ENCODE measurements at regions not wholly inside any gene's neighbourhood (a gene's known extent, or its start where the extent isn't known, plus 50 kb on each side); places are given as distances from the start of the nearest gene placed in this dataset.

DNA sequence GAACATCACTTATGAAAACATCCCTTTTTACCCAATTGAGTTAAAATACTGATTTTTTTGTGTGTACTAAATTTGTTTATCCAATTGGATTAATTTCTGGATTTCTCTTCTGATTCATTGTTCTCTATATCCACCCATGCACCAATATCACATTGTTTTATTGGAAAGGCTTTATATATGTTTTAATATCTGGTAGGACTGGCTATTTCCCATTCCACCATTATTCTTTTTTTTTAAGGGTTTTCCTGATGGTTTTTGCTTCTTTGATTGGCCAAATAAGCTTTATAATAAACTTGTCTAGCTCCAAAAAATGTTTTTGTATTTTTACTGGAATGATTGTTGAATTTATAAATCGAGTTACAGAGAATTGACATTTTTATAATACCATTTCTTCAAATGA, 59.4 kb upstream of the DOK5 start:
- H3K9me2 ChIP-seq (ENCODE audit: insufficient read depth) = no peaks in the 10 kb centered on the region
- no peaks in the 10 kb centered on the region for H3K36me3 Mint-ChIP-seq (ENCODE audit: low read depth)
- H3F3A ChIP-seq (replicated peaks; ENCODE audit: low read depth) = no peaks in the 10 kb centered on the region
- no peaks in the 10 kb centered on the region for H4K20me1 ChIP-seq (replicated peaks; ENCODE audit: insufficient read depth)
- H3K4me3 Mint-ChIP-seq = no peak overlapping the region
- ATAC-seq = no peak
- no peak overlapping the region for H2AFZ ChIP-seq
- H3K4me2 ChIP-seq = no peak overlapping the region
- DNase-seq (ENCODE audit: low spot score) = no peak
- H3K27ac Mint-ChIP-seq = no peak overlapping the region
- no peaks in the 10 kb centered on the region for H3K79me2 ChIP-seq (replicated peaks; ENCODE audit: insufficient read depth)
- H3K4me1 ChIP-seq (ENCODE audit: insufficient read depth) = no peaks in the 10 kb centered on the region
- no peaks in the 10 kb centered on the region for H3K9me3 Mint-ChIP-seq
- no peaks in the 10 kb centered on the region for H3K36me3 ChIP-seq (ENCODE audit: insufficient read depth)
- TF ChIP-seq POLR2AphosphoS5 (IDR thresholded peaks at IDR 0.05; ENCODE audit: low read depth) (no peak), ZNF331 (CRISPR knock-in tag; IDR thresholded peaks at IDR 0.05; ENCODE audit: low read depth) (no peak), STAT1 (IDR thresholded peaks at IDR 0.05; ENCODE audit: unreplicated experiment) (no peak), EZH2phosphoT487 (IDR thresholded peaks at IDR 0.05; ENCODE audit: unreplicated experiment) (no peak), NANOG (IDR thresholded peaks at IDR 0.05; ENCODE audit: borderline replicate concordance) (no peak), JUNB (IDR thresholded peaks at IDR 0.05; ENCODE audit: unreplicated experiment) (no peak)
- TF ChIP-seq, protein P1, sequence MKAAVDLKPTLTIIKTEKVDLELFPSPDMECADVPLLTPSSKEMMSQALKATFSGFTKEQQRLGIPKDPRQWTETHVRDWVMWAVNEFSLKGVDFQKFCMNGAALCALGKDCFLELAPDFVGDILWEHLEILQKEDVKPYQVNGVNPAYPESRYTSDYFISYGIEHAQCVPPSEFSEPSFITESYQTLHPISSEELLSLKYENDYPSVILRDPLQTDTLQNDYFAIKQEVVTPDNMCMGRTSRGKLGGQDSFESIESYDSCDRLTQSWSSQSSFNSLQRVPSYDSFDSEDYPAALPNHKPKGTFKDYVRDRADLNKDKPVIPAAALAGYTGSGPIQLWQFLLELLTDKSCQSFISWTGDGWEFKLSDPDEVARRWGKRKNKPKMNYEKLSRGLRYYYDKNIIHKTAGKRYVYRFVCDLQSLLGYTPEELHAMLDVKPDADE (IDR thresholded peaks at IDR 0.05) = no peak
- TF ChIP-seq, protein P2, sequence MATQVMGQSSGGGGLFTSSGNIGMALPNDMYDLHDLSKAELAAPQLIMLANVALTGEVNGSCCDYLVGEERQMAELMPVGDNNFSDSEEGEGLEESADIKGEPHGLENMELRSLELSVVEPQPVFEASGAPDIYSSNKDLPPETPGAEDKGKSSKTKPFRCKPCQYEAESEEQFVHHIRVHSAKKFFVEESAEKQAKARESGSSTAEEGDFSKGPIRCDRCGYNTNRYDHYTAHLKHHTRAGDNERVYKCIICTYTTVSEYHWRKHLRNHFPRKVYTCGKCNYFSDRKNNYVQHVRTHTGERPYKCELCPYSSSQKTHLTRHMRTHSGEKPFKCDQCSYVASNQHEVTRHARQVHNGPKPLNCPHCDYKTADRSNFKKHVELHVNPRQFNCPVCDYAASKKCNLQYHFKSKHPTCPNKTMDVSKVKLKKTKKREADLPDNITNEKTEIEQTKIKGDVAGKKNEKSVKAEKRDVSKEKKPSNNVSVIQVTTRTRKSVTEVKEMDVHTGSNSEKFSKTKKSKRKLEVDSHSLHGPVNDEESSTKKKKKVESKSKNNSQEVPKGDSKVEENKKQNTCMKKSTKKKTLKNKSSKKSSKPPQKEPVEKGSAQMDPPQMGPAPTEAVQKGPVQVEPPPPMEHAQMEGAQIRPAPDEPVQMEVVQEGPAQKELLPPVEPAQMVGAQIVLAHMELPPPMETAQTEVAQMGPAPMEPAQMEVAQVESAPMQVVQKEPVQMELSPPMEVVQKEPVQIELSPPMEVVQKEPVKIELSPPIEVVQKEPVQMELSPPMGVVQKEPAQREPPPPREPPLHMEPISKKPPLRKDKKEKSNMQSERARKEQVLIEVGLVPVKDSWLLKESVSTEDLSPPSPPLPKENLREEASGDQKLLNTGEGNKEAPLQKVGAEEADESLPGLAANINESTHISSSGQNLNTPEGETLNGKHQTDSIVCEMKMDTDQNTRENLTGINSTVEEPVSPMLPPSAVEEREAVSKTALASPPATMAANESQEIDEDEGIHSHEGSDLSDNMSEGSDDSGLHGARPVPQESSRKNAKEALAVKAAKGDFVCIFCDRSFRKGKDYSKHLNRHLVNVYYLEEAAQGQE (IDR thresholded peaks at IDR 0.05; ENCODE audit: unreplicated experiment) = no peak
- TF ChIP-seq, protein P3, sequence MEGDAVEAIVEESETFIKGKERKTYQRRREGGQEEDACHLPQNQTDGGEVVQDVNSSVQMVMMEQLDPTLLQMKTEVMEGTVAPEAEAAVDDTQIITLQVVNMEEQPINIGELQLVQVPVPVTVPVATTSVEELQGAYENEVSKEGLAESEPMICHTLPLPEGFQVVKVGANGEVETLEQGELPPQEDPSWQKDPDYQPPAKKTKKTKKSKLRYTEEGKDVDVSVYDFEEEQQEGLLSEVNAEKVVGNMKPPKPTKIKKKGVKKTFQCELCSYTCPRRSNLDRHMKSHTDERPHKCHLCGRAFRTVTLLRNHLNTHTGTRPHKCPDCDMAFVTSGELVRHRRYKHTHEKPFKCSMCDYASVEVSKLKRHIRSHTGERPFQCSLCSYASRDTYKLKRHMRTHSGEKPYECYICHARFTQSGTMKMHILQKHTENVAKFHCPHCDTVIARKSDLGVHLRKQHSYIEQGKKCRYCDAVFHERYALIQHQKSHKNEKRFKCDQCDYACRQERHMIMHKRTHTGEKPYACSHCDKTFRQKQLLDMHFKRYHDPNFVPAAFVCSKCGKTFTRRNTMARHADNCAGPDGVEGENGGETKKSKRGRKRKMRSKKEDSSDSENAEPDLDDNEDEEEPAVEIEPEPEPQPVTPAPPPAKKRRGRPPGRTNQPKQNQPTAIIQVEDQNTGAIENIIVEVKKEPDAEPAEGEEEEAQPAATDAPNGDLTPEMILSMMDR (conservative IDR thresholded peaks at IDR 0.05; ENCODE audit: low read depth in 2 of 2) = no peak
- H3K4me1 Mint-ChIP-seq = no peaks in the 10 kb centered on the region
- H3K27me3 ChIP-seq (ENCODE audit: insufficient read depth) = no peaks in the 10 kb centered on the region
- no peak overlapping the region for H3K27ac ChIP-seq (ENCODE audit: low read depth)
- no peaks in the 10 kb centered on the region for H3K27me3 Mint-ChIP-seq (ENCODE audit: insufficient read depth, low read depth, poor library complexity)
- H3K4me3 ChIP-seq = no peak overlapping the region

DNA sequence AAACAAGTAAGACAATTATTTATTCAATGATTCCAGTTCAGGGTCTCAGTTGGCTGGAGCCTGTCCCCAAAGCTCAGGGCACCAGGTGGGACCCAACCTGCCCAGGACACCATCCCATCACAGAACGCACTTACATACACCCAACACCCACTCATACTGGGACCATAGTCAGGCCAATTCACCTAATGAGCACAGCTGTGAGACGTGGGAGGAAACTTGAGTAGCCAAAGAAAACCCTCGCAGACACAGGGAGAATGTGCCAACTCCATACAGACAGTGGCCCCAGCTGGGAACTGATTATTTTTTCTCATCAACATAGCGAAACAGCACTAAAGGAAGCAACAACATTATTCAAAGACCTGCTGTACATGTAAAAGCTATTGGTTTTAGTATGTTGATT, 58.6 kb upstream of the DOK5 start:
- no peaks in the 10 kb centered on the region for H3K4me1 ChIP-seq (ENCODE audit: insufficient read depth)
- Mint-ChIP-seq H3K9me3 (no peaks in the 10 kb centered on the region; the same call in 2 of the 3 replicates), H3K27ac (no peak overlapping the region), H3K4me3 (no peak overlapping the region), H3K4me1 (no peaks in the 10 kb centered on the region), H3K27me3 (ENCODE audit: insufficient read depth, low read depth, poor library complexity) (no peaks in the 10 kb centered on the region), H3K36me3 (ENCODE audit: low read depth) (no peaks in the 10 kb centered on the region)
- no peak overlapping the region for H3K4me2 ChIP-seq
- H3K9me2 ChIP-seq (ENCODE audit: insufficient read depth) = no peaks in the 10 kb centered on the region
- no peak overlapping the region for H3K27ac ChIP-seq (ENCODE audit: low read depth)
- no peaks in the 10 kb centered on the region for H3K27me3 ChIP-seq (ENCODE audit: insufficient read depth)
- DNase-seq (ENCODE audit: low spot score) (no peak), ATAC-seq (no peak)
- no peaks in the 10 kb centered on the region for H3K79me2 ChIP-seq (replicated peaks; ENCODE audit: insufficient read depth)
- no peaks in the 10 kb centered on the region for H3K36me3 ChIP-seq (ENCODE audit: insufficient read depth)
- no peak overlapping the region for H3K4me3 ChIP-seq
- H3F3A ChIP-seq (replicated peaks; ENCODE audit: low read depth) = no peaks in the 10 kb centered on the region
- no peaks in the 10 kb centered on the region for H4K20me1 ChIP-seq (replicated peaks; ENCODE audit: insufficient read depth)
- no peak overlapping the region for H2AFZ ChIP-seq
- TF ChIP-seq ZNF331 (CRISPR knock-in tag; IDR thresholded peaks at IDR 0.05; ENCODE audit: low read depth) = no peak
- no peak for TF ChIP-seq ZNF114 (CRISPR knock-in tag; IDR thresholded peaks at IDR 0.05)
- TF ChIP-seq, protein P2 (IDR thresholded peaks at IDR 0.05; ENCODE audit: unreplicated experiment) = no peak
- no peak for TF ChIP-seq CREB1 (CRISPR knock-in tag; IDR thresholded peaks at IDR 0.05; ENCODE audit: low read depth)
- no peak for TF ChIP-seq NANOG (IDR thresholded peaks at IDR 0.05; ENCODE audit: borderline replicate concordance)
- TF ChIP-seq EZH2 (IDR thresholded peaks at IDR 0.05; ENCODE audit: low read depth, unreplicated experiment) = no peak

Data from GM23338 (cell line).